GM10266 (cell line): ENCODE measurements at regions not wholly inside any gene's neighbourhood (a gene's known extent, or its start where the extent isn't known, plus 50 kb on each side); places are given as distances from the start of the nearest gene placed in this dataset.

Experiments used
- DNase-seq: peaks from one replicate; pipeline ENCODE4 v3.0.0; 2012; ENCODE audit errors: extremely low spot score
- CTCF ChIP-seq: IDR thresholded peaks from 2 replicates; pipeline ENCODE4 v1.5.1; 2012; ENCODE audit warnings: mild to moderate bottlenecking, low read depth; ENCODE audit not compliant: control insufficient read depth, insufficient read depth; ENCODE audit errors: missing control alignments

DNA sequence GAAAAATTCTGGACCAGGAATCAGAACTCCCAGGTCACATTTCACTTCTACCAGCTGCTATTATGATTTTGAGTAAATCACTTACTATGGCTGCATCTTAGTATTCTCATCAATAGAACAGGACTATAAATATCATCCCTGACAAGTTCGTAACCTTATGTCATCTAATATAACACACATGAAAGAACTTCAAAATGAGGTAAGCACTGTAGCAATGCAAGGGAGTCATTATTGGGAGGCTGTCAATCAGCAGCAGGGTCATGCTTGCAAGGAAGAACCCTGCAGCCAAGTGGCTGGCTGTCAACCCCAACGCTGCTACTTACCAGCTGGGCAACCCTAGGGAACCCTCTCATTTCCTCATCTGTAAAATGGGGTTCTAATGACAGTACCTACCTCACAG lies 123.3 kb upstream of the B3GAT2 start:
- no peak for TF ChIP-seq CTCF
- no peak for DNase-seq

- no peak for DNase-seq
- no peak for TF ChIP-seq CTCF
These were observed 124.0 kb upstream of the B3GAT2 start for GRCh38 chr6:71080826-71081225.

GRCh38 chr6:71082033-71082650 lies 125.3 kb upstream of the B3GAT2 start:
- DNase-seq: no peak
- no peak for TF ChIP-seq CTCF

DNA sequence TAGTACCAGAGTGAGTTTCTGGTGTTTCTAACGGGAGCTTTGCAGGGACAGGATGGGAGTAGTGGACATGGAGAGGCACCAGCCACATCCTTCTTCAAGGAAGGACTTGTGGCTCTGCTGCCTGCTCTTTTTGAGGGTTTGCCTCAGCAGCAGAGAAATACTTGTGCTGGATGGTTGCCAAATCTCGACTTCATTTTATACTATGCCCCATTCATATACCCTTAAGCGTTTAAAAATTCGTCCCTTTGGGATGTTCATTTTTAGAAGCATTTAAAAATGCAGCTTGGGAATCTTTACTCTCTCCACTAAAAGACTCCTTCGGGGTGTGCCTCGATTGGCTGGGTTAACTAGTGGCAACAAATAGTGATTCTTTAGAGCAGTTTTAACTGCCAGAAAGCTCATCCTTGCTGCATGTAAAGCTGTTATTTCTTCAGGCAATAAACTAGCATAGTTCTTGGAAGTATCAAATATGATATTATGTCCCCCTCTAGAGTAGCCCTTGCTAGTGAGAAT lies 126.5 kb upstream of the B3GAT2 start:
- DNase-seq: no peak
- TF ChIP-seq CTCF: no peak

GRCh38 chr6:71088166-71088565 lies 131.3 kb upstream of the B3GAT2 start:
- no peak for DNase-seq
- TF ChIP-seq CTCF: no peak

GRCh38 chr6:71090217-71090616 lies 133.4 kb upstream of the B3GAT2 start:
- no peak for DNase-seq
- no peak for TF ChIP-seq CTCF

GRCh38 chr6:71091167-71091566 lies 134.3 kb upstream of the B3GAT2 start:
- no peak for DNase-seq

More at GRCh38 chr6:71091167-71091566, 134.3 kb upstream of the B3GAT2 start:
- TF ChIP-seq CTCF: no peak
